CD14-positive monocyte (primary cell): ENCODE measurements at regions not wholly inside any gene's neighbourhood (a gene's known extent, or its start where the extent isn't known, plus 50 kb on each side); places are given as distances from the start of the nearest gene placed in this dataset.

Experiments
- DNase-seq, 3 donors: peaks; one replicate each; pipeline ENCODE4 v3.0.0-alpha.2; 2011 to 2022
- H2AFZ ChIP-seq: 2 replicates; pipeline ENCODE4 v1.6.0; 2012; ENCODE audit warnings: mild to moderate bottlenecking, low read depth, low read length, inconsistent platforms; ENCODE audit not compliant: insufficient read depth, poor library complexity, severe bottlenecking
- H3K27ac ChIP-seq, 2 donors: 1 replicate in 1 of 2; 2 replicates in 1 of 2; pipeline ENCODE4 v1.5.1; 2012 to 2013; ENCODE audit warnings: low read length in 2 of 2, control low read depth in 1 of 2, inconsistent platforms in 1 of 2, low read depth in 1 of 2, mild to moderate bottlenecking in 1 of 2
- H3K27me3 ChIP-seq, 2 donors: one replicate each; pipeline versions ENCODE4 v1.6.0 to v1.6.1; 2011 to 2013; ENCODE audit warnings: low read length in 2 of 2; ENCODE audit not compliant: control insufficient read depth in 2 of 2, insufficient read depth in 2 of 2
- H3K36me3 ChIP-seq, 2 donors: replicated peaks in 1 of 2; 1 replicate in 1 of 2; 2 replicates in 1 of 2; pipeline versions ENCODE4 v1.5.1 to v1.6.1; 2012 to 2013; ENCODE audit warnings: low read length in 2 of 2, control low read depth in 1 of 2, inconsistent platforms in 1 of 2, mild to moderate bottlenecking in 1 of 2; ENCODE audit not compliant: insufficient read depth in 2 of 2, control insufficient read depth in 1 of 2
- H3K4me1 ChIP-seq, 2 donors: 1 replicate in 1 of 2; 2 replicates in 1 of 2; pipeline versions ENCODE4 v1.5.1 to v1.6.1; 2012 to 2013; ENCODE audit warnings: low read length in 2 of 2, control low read depth in 1 of 2, inconsistent platforms in 1 of 2, mild to moderate bottlenecking in 1 of 2, moderate library complexity in 1 of 2; ENCODE audit not compliant: insufficient read depth in 2 of 2, control insufficient read depth in 1 of 2
- H3K4me2 ChIP-seq: replicated peaks from 2 replicates; pipeline ENCODE3; 2012; ENCODE audit warnings: low read length, moderate library complexity, mild to moderate bottlenecking; ENCODE audit not compliant: poor library complexity, severe bottlenecking; ENCODE audit errors: extremely low read depth
- H3K4me3 ChIP-seq, 3 experiments: fragments of 200-600 bp in 1 of 3; sonication (generic) in 1 of 3; replicated peaks in 1 of 3; 1 replicate in 2 of 3; 2 replicates in 1 of 3; pipeline ENCODE4 v1.5.1; 2011 to 2013; ENCODE audit warnings: low read length in 3 of 3, mild to moderate bottlenecking in 3 of 3, control low read depth in 2 of 3, low read depth in 2 of 3, inconsistent platforms in 1 of 3, moderate library complexity in 1 of 3
- H3K79me2 ChIP-seq: 2 replicates; pipeline ENCODE4 v1.6.0; 2012; ENCODE audit warnings: mild to moderate bottlenecking, control low read depth, inconsistent platforms, low read length, moderate library complexity; ENCODE audit not compliant: insufficient read depth
- H3K9ac ChIP-seq: 2 replicates; pipeline ENCODE4 v1.6.0; 2017; ENCODE audit warnings: low read length, mild to moderate bottlenecking; ENCODE audit not compliant: insufficient read depth, poor library complexity, severe bottlenecking
- H3K9me3 ChIP-seq, 2 donors: replicated peaks in 1 of 2; 1 replicate in 1 of 2; 2 replicates in 1 of 2; pipeline versions ENCODE4 v1.5.1 to v1.6.1; 2012 to 2013; ENCODE audit warnings: low read length in 2 of 2, control low read depth in 1 of 2; ENCODE audit not compliant: control insufficient read depth in 1 of 2, insufficient read depth in 1 of 2
- H4K20me1 ChIP-seq: 2 replicates; pipeline ENCODE4 v1.6.0; 2012; ENCODE audit warnings: mild to moderate bottlenecking, low read length, control low read depth, moderate library complexity; ENCODE audit not compliant: insufficient read depth
- H3K27ac Mint-ChIP-seq, 7 donors: one replicate each; pipeline ENCODE4 v1.8.0; 2020; ENCODE audit warnings: mild to moderate bottlenecking in 7 of 7, mixed read lengths in 7 of 7, moderate library complexity in 6 of 7, inconsistent platforms in 2 of 7
- H3K27me3 Mint-ChIP-seq, 3 donors: one replicate each; pipeline ENCODE4 v1.8.0; 2021 to 2022; ENCODE audit warnings: low read depth in 3 of 3, mild to moderate bottlenecking in 3 of 3, mixed read lengths in 3 of 3, moderate library complexity in 3 of 3, inconsistent platforms in 1 of 3
- H3K36me3 Mint-ChIP-seq, 2 donors: one replicate each; pipeline ENCODE4 v1.8.0; 2020; ENCODE audit warnings: mixed read lengths in 2 of 2, inconsistent platforms in 1 of 2, mild to moderate bottlenecking in 1 of 2
- H3K4me1 Mint-ChIP-seq: one replicate; pipeline ENCODE4 v1.8.0; 2020; ENCODE audit warnings: mild to moderate bottlenecking, mixed read lengths
- H3K4me3 Mint-ChIP-seq, 2 donors: one replicate each; pipeline ENCODE4 v1.8.0; 2020; ENCODE audit warnings: mild to moderate bottlenecking in 2 of 2, mixed read lengths in 2 of 2, moderate library complexity in 1 of 2
- H3K9me3 Mint-ChIP-seq, 7 donors: one replicate each; pipeline ENCODE4 v1.8.0; 2020 to 2022; ENCODE audit warnings: mixed read lengths in 7 of 7, mild to moderate bottlenecking in 6 of 7, moderate library complexity in 6 of 7, inconsistent platforms in 2 of 7
- CTCF ChIP-seq: fragments of 200-600 bp; IDR thresholded peaks from one replicate; pipeline ENCODE4 v1.8.0; 2022; ENCODE audit warnings: antibody characterized with exemption, mild to moderate bottlenecking
- WGBS: methylation state at CpG from one replicate; pipeline ENCODE4 v1.1.5; 2013; ENCODE audit warnings: missing lambda C conversion rate; ENCODE audit not compliant: insufficient coverage; 5-methylcytosine and 5-hydroxymethylcytosine counted together
- intact Hi-C, 2 donors: fragments of 100-400 bp; cut with micrococcal nuclease; formaldehyde crosslinking; loops; one replicate each; pipeline versions ENCODE4 v1.15.0 to v1.15.1; 2023

GRCh38 chr4:20618731-20619130 is 81.5 kb upstream of the PACRGL start:
- no peak overlapping the region for H2AFZ ChIP-seq
- Mint-ChIP-seq H3K4me1 (peaks cover 26% of the 10 kb centered on the region), H3K27me3 (peaks cover 0 to 3% (median 0%) of the 10 kb centered on the region in 3 donors), H3K27ac (no peak overlapping the region), H3K4me3 (no peak overlapping the region), H3K9me3 (no peaks in the 10 kb centered on the region), H3K36me3 (no peaks in the 10 kb centered on the region)
- no peak overlapping the region for H3K4me3 ChIP-seq
- intact Hi-C loops: no loop called here
- no peaks in the 10 kb centered on the region for H4K20me1 ChIP-seq
- 95% methylated on average over 6 of the region's 12 CpGs for WGBS
- H3K9ac ChIP-seq: no peak overlapping the region
- DNase-seq: no peak
- no peaks in the 10 kb centered on the region for H3K9me3 ChIP-seq
- peaks cover 23 to 26% of the 10 kb centered on the region in 2 donors for H3K4me1 ChIP-seq
- H3K27me3 ChIP-seq: no peaks in the 10 kb centered on the region
- peak overlapping the region in 1 of 2 donors; percentile 7 for H3K27ac ChIP-seq
- TF ChIP-seq CTCF: no peak
- H3K79me2 ChIP-seq: no peaks in the 10 kb centered on the region
- H3K36me3 ChIP-seq: no peaks in the 10 kb centered on the region
- H3K4me2 ChIP-seq: no peak overlapping the region

GRCh38 chr4:20621476-20621875 is 78.8 kb upstream of the PACRGL start:
- no peak overlapping the region for H3K4me3 ChIP-seq
- DNase-seq: no peak
- no peaks in the 10 kb centered on the region for H4K20me1 ChIP-seq
- no peak overlapping the region for H3K27ac ChIP-seq
- H3K36me3 Mint-ChIP-seq: no peaks in the 10 kb centered on the region
- H3K9me3 Mint-ChIP-seq: peaks cover 0 to 2% (median 0%) of the 10 kb centered on the region in 7 donors
- TF ChIP-seq CTCF: no peak
- H3K79me2 ChIP-seq: no peaks in the 10 kb centered on the region
- peaks cover 49 to 52% of the 10 kb centered on the region in 2 donors for H3K4me1 ChIP-seq
- no peaks in the 10 kb centered on the region for H3K27me3 ChIP-seq
- intact Hi-C loops: no loop called here
- no peaks in the 10 kb centered on the region for H3K36me3 ChIP-seq
- peaks cover 53% of the 10 kb centered on the region for H3K4me1 Mint-ChIP-seq
- no peak overlapping the region for H3K9ac ChIP-seq
- peak overlapping the region in 2 of 7 donors; percentile 35 to 65 for H3K27ac Mint-ChIP-seq
- H2AFZ ChIP-seq: peak overlapping the region; percentile 55
- WGBS: no CpG with 5 or more reads among the region's 1 CpG
- peaks cover 0 to 3% (median 0%) of the 10 kb centered on the region in 3 donors for H3K27me3 Mint-ChIP-seq
- H3K4me3 Mint-ChIP-seq: peak overlapping the region in 1 of 2 donors; percentile 56
- H3K9me3 ChIP-seq: no peaks in the 10 kb centered on the region
- H3K4me2 ChIP-seq: no peak overlapping the region
